ENCODE measurements at regions not wholly inside any gene's neighbourhood (a gene's known extent, or its start where the extent isn't known, plus 50 kb on each side); places are given as distances from the start of the nearest gene placed in this dataset.

GRCh38 chr5:125134216-125135081, 388.0 kb upstream of the ZNF608 start:
- DNase-seq: no peak

DNA sequence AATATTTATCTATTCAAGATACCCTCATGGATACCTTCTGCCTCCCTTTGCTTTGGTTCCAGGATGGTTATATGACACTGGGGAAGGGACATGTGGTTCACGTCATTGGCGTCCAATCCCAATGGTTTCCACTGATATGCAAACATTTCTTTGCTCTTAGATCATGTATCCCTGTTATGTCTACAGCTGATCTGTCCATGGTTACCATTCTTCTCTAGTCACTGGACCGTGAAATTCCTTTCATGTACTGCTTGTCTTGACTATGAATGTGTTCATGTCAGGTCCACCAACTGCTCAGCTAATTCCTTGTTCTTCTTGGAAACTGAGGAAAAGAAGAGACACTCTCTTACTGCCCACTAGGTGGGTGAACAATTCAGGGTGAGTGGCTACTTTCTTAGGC, 391.1 kb upstream of the ZNF608 start:
- DNase-seq: no peak

DNA sequence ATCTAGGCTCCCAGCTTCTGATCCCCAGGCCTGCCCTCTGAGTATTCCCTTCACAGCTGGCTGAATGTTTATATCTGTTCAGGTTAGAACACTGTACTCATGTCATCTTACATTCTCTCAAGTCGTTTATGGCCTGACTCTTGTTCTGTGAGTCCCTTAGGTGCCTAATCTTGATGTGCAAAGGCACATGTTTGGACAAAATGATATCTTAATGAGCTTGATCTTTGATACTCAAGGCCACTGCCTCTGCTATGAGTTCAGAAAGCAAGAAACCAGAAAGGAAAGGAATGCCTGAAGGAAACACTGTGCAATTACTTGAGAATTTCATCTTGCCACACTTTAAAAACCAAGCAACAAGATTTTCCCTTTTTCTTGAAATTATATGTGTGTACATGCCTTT, 391.8 kb upstream of the ZNF608 start:
- DNase-seq: no peak

- no peak for DNase-seq
These were observed 393.2 kb upstream of the ZNF608 start for GRCh38 chr5:125139590-125139989.

- no peak for DNase-seq
These were observed 393.8 kb upstream of the ZNF608 start for GRCh38 chr5:125140220-125140619.

DNA sequence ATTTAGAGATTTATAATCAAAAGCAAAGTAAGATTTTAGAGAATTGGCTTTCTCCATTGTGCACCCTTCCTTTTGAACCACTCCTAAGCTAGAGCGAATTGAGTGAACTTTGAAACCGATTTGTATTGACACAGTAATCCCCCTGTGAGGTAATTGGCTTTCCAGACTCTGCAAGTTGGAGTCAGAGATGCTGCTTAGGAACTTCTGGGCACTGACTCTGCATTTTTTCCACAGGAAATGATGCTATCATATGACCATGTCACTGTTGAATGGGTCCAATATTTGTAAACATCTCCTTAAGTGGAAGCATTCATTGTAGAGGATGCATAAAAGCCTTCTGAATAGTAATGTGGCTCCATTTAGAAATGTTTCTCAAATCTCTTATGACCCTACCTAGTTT, 394.4 kb upstream of the ZNF608 start:
- DNase-seq: no peak

GRCh38 chr5:125142458-125142857, 396.0 kb upstream of the ZNF608 start:
- no peak for DNase-seq

DNA sequence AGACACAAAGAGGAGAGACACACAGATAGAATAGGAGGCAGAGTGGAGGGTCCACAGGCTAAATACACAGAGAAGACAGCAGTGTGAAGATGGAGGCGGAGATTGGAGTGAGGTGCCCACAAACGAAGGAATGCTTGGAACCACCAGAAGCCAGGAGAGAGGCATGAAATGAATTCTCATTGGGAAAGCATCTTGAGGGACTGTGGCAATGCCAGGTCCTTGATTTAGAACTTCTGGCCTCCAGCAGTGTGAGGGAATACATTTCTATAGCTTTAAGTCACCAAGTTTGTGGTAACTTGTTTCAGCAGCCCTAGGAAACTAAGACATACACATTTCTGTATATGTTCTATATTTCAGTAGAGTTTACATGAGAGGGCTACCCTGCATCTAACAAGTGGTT, 396.6 kb upstream of the ZNF608 start:
- DNase-seq: no peak

- no peak for DNase-seq
These were observed 401.6 kb upstream of the ZNF608 start for GRCh38 chr5:125148076-125148475.

GRCh38 chr5:125148706-125149105, 402.3 kb upstream of the ZNF608 start:
- DNase-seq: no peak

DNA sequence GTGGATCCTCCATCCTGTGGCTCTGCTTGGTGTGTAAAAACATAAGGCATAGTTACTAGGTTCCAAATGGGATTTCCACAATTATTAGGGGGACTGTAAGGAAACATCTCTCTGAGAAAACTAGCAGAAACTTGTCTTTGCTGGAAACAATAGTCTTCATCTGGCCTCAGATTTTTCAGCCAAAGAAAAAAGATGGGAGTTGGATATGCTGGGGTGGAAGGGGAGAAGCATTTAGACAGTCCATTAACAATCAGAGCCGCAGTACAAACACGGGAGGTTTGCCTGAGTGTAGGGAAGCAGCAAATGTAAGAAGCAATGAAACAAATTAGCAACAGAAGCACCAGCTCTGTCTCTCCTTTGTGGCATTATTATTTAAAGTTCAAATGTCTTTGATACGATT, 402.7 kb upstream of the ZNF608 start:
- no peak for DNase-seq

DNA sequence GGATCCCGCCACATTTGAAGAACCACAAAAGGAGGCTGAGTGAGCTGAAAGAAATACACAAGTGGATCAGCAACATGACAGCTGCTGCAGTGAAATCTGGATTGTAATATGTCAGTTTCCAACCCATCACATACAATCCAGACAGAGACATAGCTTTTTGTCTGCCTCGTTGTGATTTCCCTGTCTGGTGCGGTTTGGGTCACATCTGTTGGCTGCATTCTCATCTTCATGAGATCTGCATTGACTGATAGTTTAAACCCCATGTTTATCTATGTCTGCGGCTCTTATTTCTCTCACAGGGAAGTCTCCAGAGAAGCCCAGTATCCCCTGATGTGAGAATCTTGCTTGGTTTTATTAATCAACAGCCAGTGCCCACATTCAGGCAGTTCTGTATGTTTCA, 403.1 kb upstream of the ZNF608 start:
- DNase-seq: no peak

GRCh38 chr5:125150041-125150669, 403.7 kb upstream of the ZNF608 start:
- DNase-seq: no peak

DNA sequence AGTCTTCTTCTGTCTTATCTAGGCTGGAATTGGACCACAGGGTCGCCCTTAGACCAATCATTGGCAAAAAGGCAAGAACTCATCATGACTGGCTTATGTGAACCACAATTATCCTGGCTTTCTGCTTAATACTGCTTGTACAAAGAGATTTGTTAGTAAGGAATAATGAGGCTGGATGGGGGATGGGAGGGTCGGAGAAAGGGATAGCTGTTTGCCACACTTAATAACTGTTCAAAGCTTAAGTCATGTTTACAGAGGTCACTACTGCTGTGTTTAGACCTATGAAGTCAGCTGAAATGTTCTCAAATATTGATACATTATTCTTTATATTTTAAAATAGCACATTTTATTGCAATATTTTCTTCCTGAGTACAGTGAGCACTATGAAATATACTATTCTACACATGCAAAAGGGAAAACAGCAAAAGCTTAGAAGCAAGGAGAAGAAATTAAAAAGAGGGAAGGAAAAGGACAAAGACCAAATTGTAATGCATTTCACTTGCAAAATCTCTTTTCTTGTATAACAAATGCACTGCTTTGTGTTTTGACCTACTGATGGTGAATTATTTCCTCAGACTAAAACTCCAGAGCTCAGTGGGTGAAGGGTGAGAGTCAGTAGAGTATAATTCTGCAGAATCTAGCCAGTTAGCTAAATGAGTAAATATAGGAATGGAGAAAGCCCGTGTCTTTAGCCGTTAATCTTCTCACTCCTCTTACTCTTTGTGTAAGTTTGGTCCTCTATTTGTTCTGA, 404.9 kb upstream of the ZNF608 start:
- DNase-seq: no peak

DNA sequence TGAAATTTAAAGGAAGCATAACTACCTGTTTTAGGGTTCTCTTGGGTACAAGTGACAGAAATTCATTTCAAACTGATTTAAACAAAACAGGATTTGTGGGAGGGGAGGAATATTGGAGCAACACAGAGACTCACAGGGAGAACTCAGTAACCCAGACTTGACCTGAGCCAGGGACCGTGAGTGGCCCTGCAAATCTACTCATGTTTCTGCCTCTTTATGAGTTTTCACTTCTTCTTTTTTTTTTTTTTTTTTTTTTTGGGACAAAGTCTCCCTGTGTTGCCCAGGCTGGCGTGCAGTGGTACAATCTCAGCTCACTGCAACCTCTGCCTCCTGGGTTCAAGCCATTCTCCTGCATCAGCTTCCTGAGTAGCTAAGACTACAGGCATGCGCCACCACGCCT, 405.6 kb upstream of the ZNF608 start:
- DNase-seq: no peak

- no peak for DNase-seq
These were observed 406.2 kb upstream of the ZNF608 start for GRCh38 chr5:125152461-125153189.

GRCh38 chr5:125153231-125153630, 406.8 kb upstream of the ZNF608 start:
- no peak for DNase-seq

DNA sequence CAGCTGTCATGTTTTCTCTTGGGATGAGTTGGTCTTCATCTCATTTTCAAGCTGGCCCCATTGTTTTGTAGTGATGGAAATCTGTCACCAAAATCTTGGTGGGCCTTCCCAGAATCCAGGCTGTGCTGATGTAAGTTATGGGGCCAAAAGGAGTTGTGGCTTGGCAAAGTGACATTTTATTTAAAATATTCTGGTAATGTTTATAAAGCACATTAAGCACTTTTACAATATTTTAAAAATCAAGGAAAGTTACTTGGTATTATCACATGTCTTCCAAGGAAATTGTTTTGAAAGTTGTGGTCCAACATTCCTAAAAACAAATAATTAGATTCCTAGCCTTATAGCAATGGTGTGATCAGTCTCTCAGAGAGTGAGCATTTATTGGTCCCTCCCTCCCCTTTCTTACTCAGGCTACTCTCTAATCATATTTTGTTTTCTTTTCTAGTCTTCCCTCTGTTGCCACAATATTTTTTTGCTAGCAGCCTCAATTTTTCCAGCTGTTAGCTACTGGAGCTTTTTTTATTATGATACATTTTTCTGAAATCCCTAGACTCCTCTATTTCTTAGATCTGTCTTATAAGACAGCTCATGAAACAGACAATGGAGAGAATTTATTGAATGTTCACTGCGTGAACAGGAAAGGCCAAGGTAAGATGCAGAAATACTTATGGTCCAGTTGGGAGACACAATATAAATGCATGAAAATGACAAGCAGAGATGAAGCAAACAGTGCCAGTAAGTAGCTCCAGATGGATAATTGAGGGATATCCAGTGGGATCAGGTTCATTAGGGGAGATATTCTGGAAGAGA, 408.1 kb upstream of the ZNF608 start:
- DNase-seq: no peak

- no peak for DNase-seq
These were observed 414.5 kb upstream of the ZNF608 start for GRCh38 chr5:125160787-125161502.

DNA sequence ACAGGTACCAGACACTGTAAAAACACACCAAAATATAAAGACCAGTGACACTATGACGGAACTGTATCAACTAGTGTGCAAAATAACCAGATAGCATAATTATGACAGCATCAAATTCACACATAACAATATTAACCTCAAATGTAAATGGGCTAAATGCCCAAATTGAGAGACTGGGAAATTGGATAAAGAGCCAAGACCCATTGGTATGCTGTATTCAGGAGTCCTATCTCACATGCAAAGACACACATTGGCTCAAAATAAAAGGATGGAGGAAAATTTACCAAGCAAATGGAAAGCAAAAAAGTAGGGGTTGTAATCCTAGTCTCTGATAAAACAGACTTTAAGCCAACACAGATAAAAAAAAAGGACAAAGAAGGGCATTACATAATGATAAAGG, 416.3 kb upstream of the ZNF608 start:
- no peak for DNase-seq

DNA sequence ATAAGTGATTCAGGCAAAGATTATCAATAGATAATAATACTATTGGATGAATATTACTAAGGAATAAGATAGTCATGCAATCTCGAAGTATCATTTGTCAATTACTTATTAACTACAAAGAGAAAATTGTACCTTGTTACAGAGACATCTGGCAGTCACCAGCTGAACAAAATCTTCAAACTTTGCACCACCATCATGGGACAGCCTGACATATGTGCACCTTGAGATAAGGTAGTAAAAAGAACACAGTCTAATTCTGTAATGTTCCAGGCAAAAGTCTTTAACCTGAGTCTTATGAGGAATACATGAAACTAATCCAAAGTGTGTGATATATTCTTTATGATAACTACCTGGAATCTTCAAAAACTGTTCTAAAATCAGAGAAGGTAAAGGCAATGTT, 423.0 kb upstream of the ZNF608 start:
- DNase-seq: no peak

Measured in right lung (tissue), 2 donors.